ENCODE measurements at regions not wholly inside any gene's neighbourhood (a gene's known extent, or its start where the extent isn't known, plus 50 kb on each side); places are given as distances from the start of the nearest gene placed in this dataset.

DNA sequence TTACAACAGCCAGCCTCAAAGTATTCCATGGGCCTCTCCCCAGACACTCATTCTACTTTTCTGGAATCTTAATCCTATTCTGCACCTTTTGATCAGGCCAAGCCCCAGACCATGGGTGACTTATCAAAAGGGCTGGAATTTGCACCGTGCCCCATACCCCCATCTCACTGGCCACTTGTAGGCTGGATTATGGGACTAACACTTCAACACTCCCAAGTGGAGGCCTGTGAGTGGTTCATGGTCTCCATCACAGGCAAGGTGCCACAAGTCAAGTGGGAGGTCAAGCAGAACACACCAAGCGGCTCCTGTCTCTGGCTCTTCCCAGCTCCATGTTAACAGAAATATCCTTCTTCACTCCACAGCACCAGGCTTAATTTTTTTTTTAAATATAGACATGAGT is 212.3 kb upstream of the HEY2 start:
- no peak overlapping the region for H3K4me3 Mint-ChIP-seq
- no peaks in the 10 kb centered on the region for H3K36me3 ChIP-seq (replicated peaks in 1 of 2; ENCODE audit: control insufficient read depth in 1 of 2, insufficient read depth in 2 of 2, low read length in 2 of 2)
- no peak overlapping the region for H3K4me3 ChIP-seq (replicated peaks in 1 of 3; ENCODE audit: low read depth in 2 of 3, low read length in 3 of 3)
- TF ChIP-seq CTCF (IDR thresholded peaks at IDR 0.05): no peak
- no peaks in the 10 kb centered on the region for H3K4me1 ChIP-seq (ENCODE audit: control insufficient read depth in 1 of 2, insufficient read depth in 2 of 2, low read length in 2 of 2)
- peaks cover 18 to 30% (median 19%) of the 10 kb centered on the region in 3 donors for H3K27me3 Mint-ChIP-seq (ENCODE audit: low read depth in 3 of 3)
- no CpG with 5 or more reads among the region's 2 CpGs for whole genome bisulfite sequencing (ENCODE audit: insufficient coverage)
- peaks cover 18 to 26% of the 10 kb centered on the region in 2 donors for H3K27me3 ChIP-seq (ENCODE audit: control insufficient read depth in 2 of 2, insufficient read depth in 2 of 2, low read length in 2 of 2)
- no peaks in the 10 kb centered on the region for H3K9me3 ChIP-seq (replicated peaks in 1 of 2; ENCODE audit: control insufficient read depth in 1 of 2, insufficient read depth in 1 of 2, low read length in 2 of 2)
- intact Hi-C loops (cut with micrococcal nuclease): no loop called here
- H3K9me3 Mint-ChIP-seq: peaks cover 0 to 2% (median 0%) of the 10 kb centered on the region in 7 donors
- H3K36me3 Mint-ChIP-seq: no peaks in the 10 kb centered on the region
- no peaks in the 10 kb centered on the region for H3K4me1 Mint-ChIP-seq
- no peaks in the 10 kb centered on the region for H4K20me1 ChIP-seq (ENCODE audit: insufficient read depth, low read length)
- H3K4me2 ChIP-seq (replicated peaks; ENCODE audit: extremely low read depth, low read length, poor library complexity, severe bottlenecking): no peak overlapping the region
- no peak overlapping the region for H3K27ac ChIP-seq (ENCODE audit: low read depth in 1 of 2, low read length in 2 of 2)
- no peak overlapping the region for H2AFZ ChIP-seq (ENCODE audit: insufficient read depth, low read depth, low read length, poor library complexity, severe bottlenecking)
- H3K79me2 ChIP-seq (ENCODE audit: insufficient read depth, low read length): no peaks in the 10 kb centered on the region
- H3K9ac ChIP-seq (ENCODE audit: insufficient read depth, low read length, poor library complexity, severe bottlenecking): no peak overlapping the region
- H3K27ac Mint-ChIP-seq: no peak overlapping the region
- no peak for DNase-seq

GRCh38 chr6:125539892-125540291 is 209.5 kb upstream of the HEY2 start:
- H3K9ac ChIP-seq (ENCODE audit: insufficient read depth, low read length, poor library complexity, severe bottlenecking): no peak overlapping the region
- no peak overlapping the region for H2AFZ ChIP-seq (ENCODE audit: insufficient read depth, low read depth, low read length, poor library complexity, severe bottlenecking)
- no peaks in the 10 kb centered on the region for H4K20me1 ChIP-seq (ENCODE audit: insufficient read depth, low read length)
- TF ChIP-seq CTCF (IDR thresholded peaks at IDR 0.05): no peak
- no peaks in the 10 kb centered on the region for H3K9me3 ChIP-seq (replicated peaks in 1 of 2; ENCODE audit: control insufficient read depth in 1 of 2, insufficient read depth in 1 of 2, low read length in 2 of 2)
- H3K27ac ChIP-seq (ENCODE audit: low read depth in 1 of 2, low read length in 2 of 2): no peak overlapping the region
- H3K27me3 Mint-ChIP-seq (ENCODE audit: low read depth in 3 of 3): peaks cover 2 to 10% (median 9%) of the 10 kb centered on the region in 3 donors
- H3K4me3 Mint-ChIP-seq: no peak overlapping the region
- no peaks in the 10 kb centered on the region for H3K36me3 Mint-ChIP-seq
- peaks cover 3% of the 10 kb centered on the region in 2 donors for H3K27me3 ChIP-seq (ENCODE audit: control insufficient read depth in 2 of 2, insufficient read depth in 2 of 2, low read length in 2 of 2)
- DNase-seq: no peak
- 100% methylated on average over 3 of the region's 3 CpGs for WGBS (ENCODE audit: insufficient coverage)
- intact Hi-C loops (cut with micrococcal nuclease): no loop called here
- no peaks in the 10 kb centered on the region for H3K36me3 ChIP-seq (replicated peaks in 1 of 2; ENCODE audit: control insufficient read depth in 1 of 2, insufficient read depth in 2 of 2, low read length in 2 of 2)
- H3K79me2 ChIP-seq (ENCODE audit: insufficient read depth, low read length): no peaks in the 10 kb centered on the region
- H3K27ac Mint-ChIP-seq: no peak overlapping the region
- H3K4me1 Mint-ChIP-seq: no peaks in the 10 kb centered on the region
- H3K4me3 ChIP-seq (replicated peaks in 1 of 3; ENCODE audit: low read depth in 2 of 3, low read length in 3 of 3): no peak overlapping the region
- no peaks in the 10 kb centered on the region for H3K4me1 ChIP-seq (ENCODE audit: control insufficient read depth in 1 of 2, insufficient read depth in 2 of 2, low read length in 2 of 2)
- H3K4me2 ChIP-seq (replicated peaks; ENCODE audit: extremely low read depth, low read length, poor library complexity, severe bottlenecking): no peak overlapping the region
- H3K9me3 Mint-ChIP-seq: peaks cover 0 to 2% (median 0%) of the 10 kb centered on the region in 7 donors
